SIG-M5 (cell line): ENCODE measurements at regions not wholly inside any gene's neighbourhood (a gene's known extent, or its start where the extent isn't known, plus 50 kb on each side); places are given as distances from the start of the nearest gene placed in this dataset.
"Not testable (repeated sequence)": the region's sequence is repeated elsewhere in the genome, so short reads cannot be mapped to it uniquely, and the experiment has no call there.

Experiments
- DNase-seq: peaks from one replicate; lab custom pipeline; 2025; lab: John Stamatoyannopoulos, UW

DNA sequence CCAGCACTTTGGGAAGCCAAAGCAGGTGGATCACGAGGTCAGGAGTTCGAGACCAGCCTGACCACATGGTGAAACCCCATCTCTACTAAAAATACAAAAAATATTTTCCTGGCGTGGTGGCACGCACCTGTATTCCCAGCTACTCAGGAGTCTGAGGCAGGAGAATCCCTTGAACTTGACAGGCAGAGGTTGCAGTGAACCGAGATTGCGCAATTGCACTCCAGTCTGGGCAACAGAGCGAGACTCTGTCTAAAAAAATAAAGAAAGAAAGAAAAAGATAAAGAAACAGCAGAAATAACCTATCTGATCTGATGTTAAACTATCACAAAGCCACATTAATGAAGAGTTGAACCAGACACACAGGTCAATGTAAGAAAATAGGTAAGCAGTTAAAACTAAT, 696.2 kb upstream of the SALL3 start:
- DNase-seq = not testable (repeated sequence)

- DNase-seq = no peak
Observed at GRCh38 chr18:78292618-78293380, 686.8 kb upstream of the SALL3 start.

DNA sequence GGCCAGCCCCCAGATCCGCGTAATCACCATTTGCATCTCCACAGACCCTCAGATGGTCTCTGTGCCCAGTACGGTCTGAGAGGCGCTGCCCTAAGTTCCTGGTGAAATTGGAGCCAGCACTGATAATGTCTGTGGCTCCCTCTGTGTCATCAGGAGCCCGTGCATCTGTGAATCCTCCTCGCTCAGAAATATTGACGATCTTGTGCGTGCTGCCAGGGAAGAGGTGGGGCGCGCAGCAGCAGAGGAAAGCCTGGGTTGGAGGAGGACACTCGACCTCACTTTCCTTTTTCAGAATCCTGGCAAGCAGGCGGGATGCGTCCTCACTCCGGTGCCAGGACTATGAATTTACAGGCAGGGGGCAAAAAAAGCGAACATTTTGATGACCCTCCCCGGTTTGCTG, 686.1 kb upstream of the SALL3 start:
- no peak for DNase-seq

DNA sequence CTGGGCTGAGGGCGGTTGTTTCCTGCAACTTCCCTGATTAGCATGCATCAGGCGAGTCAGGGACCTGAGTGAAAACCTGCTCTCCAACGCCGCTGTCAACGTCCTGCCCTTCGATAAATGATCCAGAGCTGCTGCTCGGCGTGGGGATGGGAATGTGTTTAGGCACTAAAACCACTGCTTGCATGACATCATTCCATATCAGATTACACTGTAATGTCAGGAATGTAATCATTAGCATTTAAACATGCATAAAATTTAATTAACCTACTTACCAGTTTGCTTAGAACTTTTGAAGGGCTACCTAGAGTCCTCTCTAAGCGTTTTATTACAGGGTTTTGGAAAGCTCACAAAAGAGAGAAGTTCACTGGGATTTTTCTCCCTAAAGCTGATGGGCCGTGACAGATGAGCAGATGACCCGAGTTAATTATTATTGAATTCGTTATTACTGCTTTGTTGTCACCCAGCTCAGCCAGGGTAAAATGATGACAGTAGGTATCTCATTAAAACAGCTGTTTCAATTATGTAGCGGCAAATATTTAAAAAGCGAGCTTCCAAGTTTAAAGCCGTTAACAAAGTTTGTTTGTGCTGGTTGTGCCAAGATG, 685.6 kb upstream of the SALL3 start:
- DNase-seq = no peak

DNA sequence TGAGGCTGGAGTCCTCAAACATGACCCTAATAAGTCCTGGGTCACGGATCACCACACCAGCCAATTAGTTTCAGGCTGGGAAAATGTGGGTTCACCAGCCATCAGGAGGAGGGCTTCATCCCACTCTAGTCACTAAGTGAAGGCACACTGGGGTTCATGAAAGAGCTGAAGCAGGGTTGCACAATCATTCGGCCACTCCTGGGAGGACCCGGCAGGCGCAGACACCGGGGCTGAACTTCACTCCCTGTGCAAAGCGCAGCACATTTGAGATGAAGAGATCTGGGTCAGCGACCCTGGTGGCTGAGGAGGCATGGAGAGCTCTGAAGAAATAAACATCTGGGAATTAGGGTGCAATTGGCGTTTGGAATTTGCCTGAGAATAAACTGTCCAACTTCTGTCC, 684.4 kb upstream of the SALL3 start:
- no peak for DNase-seq

DNA sequence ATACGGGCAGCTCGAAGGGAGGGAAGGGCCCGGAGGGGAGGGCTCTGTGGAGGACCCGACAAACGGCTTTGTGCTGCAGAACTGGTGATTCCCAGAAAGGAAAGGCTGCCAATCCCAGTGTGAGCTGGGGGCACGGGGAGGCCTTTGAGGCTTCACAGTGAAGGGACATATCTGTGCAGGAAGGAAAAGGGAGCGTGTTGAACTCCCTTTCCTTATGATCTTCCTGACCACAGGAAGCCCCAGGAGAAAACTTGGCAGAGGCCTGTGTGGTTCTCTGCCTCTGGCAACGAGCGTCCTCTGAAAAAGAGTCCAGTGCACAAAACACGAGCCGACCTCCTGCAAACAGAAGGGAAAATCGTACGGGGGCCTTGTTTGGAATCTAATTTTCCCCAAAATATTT, 683.5 kb upstream of the SALL3 start:
- DNase-seq = no peak

GRCh38 chr18:78297048-78297447, 682.6 kb upstream of the SALL3 start:
- no peak for DNase-seq

DNA sequence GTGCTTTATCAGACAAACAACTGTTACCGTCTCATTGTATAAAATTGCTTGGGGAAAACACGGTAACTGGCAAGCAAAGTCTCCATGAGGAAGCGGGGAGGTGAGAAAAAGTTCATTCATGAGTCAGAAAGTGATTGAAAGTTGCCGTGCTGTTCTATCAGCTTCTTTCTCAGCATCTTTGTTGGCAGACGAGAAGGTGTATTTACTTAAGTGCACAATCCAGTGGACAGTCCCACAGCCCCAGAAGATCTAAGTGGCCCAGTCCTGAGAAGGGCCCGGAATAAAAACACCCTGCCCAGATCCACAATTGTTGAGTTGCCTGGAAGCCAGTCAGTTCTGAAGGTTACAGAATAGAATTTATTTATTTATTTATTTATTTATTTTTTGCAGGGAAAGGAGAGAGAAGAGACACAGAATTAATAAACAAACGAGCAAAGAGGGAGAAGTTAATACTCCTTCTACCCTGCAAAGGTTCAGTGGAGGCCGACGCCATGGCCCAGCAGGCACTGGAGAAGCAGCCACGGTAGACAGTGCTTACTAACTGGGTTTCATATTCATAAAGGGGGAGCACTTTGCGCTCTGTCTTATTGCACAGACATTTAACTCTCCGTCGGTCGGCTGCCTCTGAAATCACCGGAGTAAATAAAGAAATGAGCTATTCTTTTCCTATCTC, 676.0 kb upstream of the SALL3 start:
- no peak for DNase-seq

- no peak for DNase-seq
Observed at GRCh38 chr18:78304192-78305164, 675.1 kb upstream of the SALL3 start.

GRCh38 chr18:78305789-78306188, 673.8 kb upstream of the SALL3 start:
- no peak for DNase-seq

GRCh38 chr18:78309307-78309706, 670.3 kb upstream of the SALL3 start:
- DNase-seq = no peak

- no peak for DNase-seq
Observed at GRCh38 chr18:78309924-78310323, 669.7 kb upstream of the SALL3 start.

GRCh38 chr18:78319264-78319663, 660.4 kb upstream of the SALL3 start:
- no peak for DNase-seq

GRCh38 chr18:78319961-78320360, 659.7 kb upstream of the SALL3 start:
- DNase-seq = no peak

DNA sequence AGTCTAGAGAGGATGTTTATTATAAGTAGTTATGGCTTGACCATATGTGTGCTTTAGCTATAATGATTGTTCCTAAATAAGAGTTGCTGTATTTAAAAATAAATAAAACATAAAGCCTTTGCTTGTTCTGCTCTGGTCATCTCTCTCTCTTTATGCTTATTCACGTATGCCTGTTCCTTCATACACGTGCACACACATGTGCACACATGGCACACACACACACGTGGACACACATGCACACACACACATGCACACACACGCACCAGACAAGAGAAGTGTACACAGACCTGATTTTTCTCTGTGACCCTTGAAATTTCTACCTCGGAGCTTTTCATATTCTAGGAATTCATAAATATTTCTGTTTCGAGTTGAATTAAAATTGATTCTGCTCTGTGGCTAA, 658.2 kb upstream of the SALL3 start:
- no peak for DNase-seq

- DNase-seq = no peak
Observed at GRCh38 chr18:78323453-78324197, 656.0 kb upstream of the SALL3 start.

GRCh38 chr18:78327643-78328042, 652.0 kb upstream of the SALL3 start:
- DNase-seq = no peak

- DNase-seq = no peak
Observed at GRCh38 chr18:78330766-78331165, 648.9 kb upstream of the SALL3 start.

DNA sequence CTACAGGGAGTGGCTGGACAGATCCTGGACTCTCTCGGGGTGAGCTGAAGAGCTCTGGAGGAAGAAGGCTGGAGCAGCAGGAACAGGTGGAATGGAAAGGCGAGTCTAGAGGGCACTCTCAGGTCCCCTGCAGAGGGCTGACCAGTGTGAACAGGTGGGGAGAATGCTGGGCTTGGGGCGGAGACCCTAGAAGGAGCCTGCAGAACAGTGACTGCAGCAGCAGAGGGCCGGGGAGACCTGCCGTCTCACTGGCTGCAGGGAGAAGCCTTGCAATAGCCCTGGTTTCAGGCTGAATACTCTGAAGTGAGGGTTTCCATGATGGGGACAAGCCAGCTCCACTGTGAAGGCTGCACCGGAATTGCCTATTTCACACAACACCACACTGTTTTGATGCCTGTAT, 626.7 kb upstream of the SALL3 start:
- DNase-seq = no peak

DNA sequence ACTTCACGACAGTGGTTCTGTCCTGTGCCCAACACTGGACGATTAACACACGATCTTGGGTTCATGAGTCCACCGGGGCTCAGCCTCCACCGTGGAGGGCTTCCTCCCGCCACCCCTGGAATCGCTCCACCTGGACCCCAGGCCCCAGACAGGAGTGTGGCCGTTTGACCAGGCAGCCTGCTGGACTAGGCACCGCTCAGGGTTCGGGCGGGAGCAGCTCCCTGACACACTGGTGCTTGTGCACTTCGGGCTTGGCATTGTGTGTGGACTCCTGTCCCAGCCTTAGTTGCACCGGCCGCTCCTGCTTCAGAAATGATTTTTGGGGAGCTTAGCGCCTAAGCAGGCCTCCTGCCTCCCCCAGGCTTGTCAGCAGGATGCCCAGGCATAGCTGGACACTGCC, 617.4 kb upstream of the SALL3 start:
- DNase-seq = no peak

- DNase-seq = no peak
Observed at GRCh38 chr18:78363556-78364387, 615.8 kb upstream of the SALL3 start.
